ENCODE measurements at regions not wholly inside any gene's neighbourhood (a gene's known extent, or its start where the extent isn't known, plus 50 kb on each side); places are given as distances from the start of the nearest gene placed in this dataset.

- no peak for DNase-seq (ENCODE audit: low read depth, low spot score)
- no peak overlapping the region for H3K4me3 ChIP-seq (ENCODE audit: low read length)
Observed at GRCh38 chr10:71075086-71075758, 137.1 kb upstream of the UNC5B start.

GRCh38 chr10:71075759-71076472 lies 136.5 kb upstream of the UNC5B start:
- no peak overlapping the region for H3K4me3 ChIP-seq (ENCODE audit: low read length)
- no peak for DNase-seq (ENCODE audit: low read depth, low spot score)

- no peak overlapping the region for H3K4me3 ChIP-seq (ENCODE audit: low read length)
- no peak for DNase-seq (ENCODE audit: low read depth, low spot score)
Observed at GRCh38 chr10:71076473-71077142, 135.8 kb upstream of the UNC5B start.

- no peak overlapping the region for H3K4me3 ChIP-seq (ENCODE audit: low read length)
- DNase-seq (ENCODE audit: low read depth, low spot score), result no peak
Observed at GRCh38 chr10:71077143-71077581, 135.2 kb upstream of the UNC5B start.

GRCh38 chr10:71077796-71078453 lies 134.4 kb upstream of the UNC5B start:
- H3K4me3 ChIP-seq (ENCODE audit: low read length), result no peak overlapping the region
- no peak for DNase-seq (ENCODE audit: low read depth, low spot score)

- H3K4me3 ChIP-seq (ENCODE audit: low read length), result no peak overlapping the region
- no peak for DNase-seq (ENCODE audit: low read depth, low spot score)
Observed at GRCh38 chr10:71078454-71079145, 133.8 kb upstream of the UNC5B start.

- DNase-seq (ENCODE audit: low read depth, low spot score), result no peak
- no peak overlapping the region for H3K4me3 ChIP-seq (ENCODE audit: low read length)
Observed at GRCh38 chr10:71079761-71080380, 132.5 kb upstream of the UNC5B start.

- DNase-seq (ENCODE audit: low read depth, low spot score), result no peak
- no peak overlapping the region for H3K4me3 ChIP-seq (ENCODE audit: low read length)
Observed at GRCh38 chr10:71080381-71081228, 131.8 kb upstream of the UNC5B start.

- H3K4me3 ChIP-seq (ENCODE audit: low read length), result no peak overlapping the region
- DNase-seq (ENCODE audit: low read depth, low spot score), result no peak
Observed at GRCh38 chr10:71081229-71081560, 131.2 kb upstream of the UNC5B start.

GRCh38 chr10:71081912-71082311 lies 130.5 kb upstream of the UNC5B start:
- no peak overlapping the region for H3K4me3 ChIP-seq (ENCODE audit: low read length)
- DNase-seq (ENCODE audit: low read depth, low spot score), result no peak

GRCh38 chr10:71082960-71083715 lies 129.2 kb upstream of the UNC5B start:
- H3K4me3 ChIP-seq (ENCODE audit: low read length), result no peak overlapping the region

GRCh38 chr10:71083716-71083975 lies 128.7 kb upstream of the UNC5B start:
- DNase-seq (ENCODE audit: low read depth, low spot score), result no peak
- no peak overlapping the region for H3K4me3 ChIP-seq (ENCODE audit: low read length)

More at GRCh38 chr10:71082960-71083715, 129.2 kb upstream of the UNC5B start:
- DNase-seq (ENCODE audit: low read depth, low spot score), result no peak

GRCh38 chr10:71084061-71084817 lies 128.1 kb upstream of the UNC5B start:
- DNase-seq (ENCODE audit: low read depth, low spot score), result no peak

GRCh38 chr10:71084818-71085126 lies 127.6 kb upstream of the UNC5B start:
- no peak overlapping the region for H3K4me3 ChIP-seq (ENCODE audit: low read length)

More at GRCh38 chr10:71084061-71084817, 128.1 kb upstream of the UNC5B start:
- H3K4me3 ChIP-seq (ENCODE audit: low read length), result no peak overlapping the region

GRCh38 chr10:71085689-71086438 lies 126.5 kb upstream of the UNC5B start:
- DNase-seq (ENCODE audit: low read depth, low spot score), result no peak
- H3K4me3 ChIP-seq (ENCODE audit: low read length), result no peak overlapping the region

More at GRCh38 chr10:71084818-71085126, 127.6 kb upstream of the UNC5B start:
- no peak for DNase-seq (ENCODE audit: low read depth, low spot score)

- no peak overlapping the region for H3K4me3 ChIP-seq (ENCODE audit: low read length)
- no peak for DNase-seq (ENCODE audit: low read depth, low spot score)
Observed at GRCh38 chr10:71086439-71087080, 125.8 kb upstream of the UNC5B start.

Measured in Jurkat, Clone E6-1 (cell line).